Ishikawa (cell line): ENCODE measurements at regions not wholly inside any gene's neighbourhood (a gene's known extent, or its start where the extent isn't known, plus 50 kb on each side); places are given as distances from the start of the nearest gene placed in this dataset.

Experiments
- CEBPB ChIP-seq: IDR thresholded peaks from 2 replicates; pipeline ENCODE4 v1.6.1; 2012
- CREB1 ChIP-seq: IDR thresholded peaks from 2 replicates; pipeline ENCODE4 v1.6.1; 2012; ENCODE audit warnings: low read depth
- EGR1 ChIP-seq: IDR thresholded peaks from 2 replicates; pipeline ENCODE4 v1.6.1; 2012
- EP300 ChIP-seq: IDR thresholded peaks from 2 replicates; pipeline ENCODE4 v1.6.1; 2012; ENCODE audit warnings: borderline replicate concordance
- FOXM1 ChIP-seq: IDR thresholded peaks from 2 replicates; pipeline ENCODE4 v1.6.1; 2012; ENCODE audit warnings: low read depth, borderline replicate concordance
- MAX ChIP-seq: IDR thresholded peaks from 2 replicates; pipeline ENCODE4 v1.6.1; 2012
- NFIC ChIP-seq: IDR thresholded peaks from 2 replicates; pipeline ENCODE4 v1.6.1; 2012
- RAD21 ChIP-seq: IDR thresholded peaks from 2 replicates; pipeline ENCODE4 v1.6.1; 2012; ENCODE audit warnings: low read depth
- REST ChIP-seq: IDR thresholded peaks from 2 replicates; pipeline ENCODE4 v1.6.1; 2012; ENCODE audit warnings: low read depth, mild to moderate bottlenecking
- TAF1 ChIP-seq: IDR thresholded peaks from 2 replicates; pipeline ENCODE4 v1.6.1; 2012; ENCODE audit warnings: low read depth, mild to moderate bottlenecking
- TCF12 ChIP-seq: IDR thresholded peaks from 2 replicates; pipeline ENCODE4 v1.6.1; 2012; ENCODE audit warnings: low read depth
- TEAD4 ChIP-seq: IDR thresholded peaks from 2 replicates; pipeline ENCODE4 v1.6.1; 2012
- USF1 ChIP-seq: IDR thresholded peaks from 2 replicates; pipeline ENCODE4 v1.6.1; 2012
- YY1 ChIP-seq: IDR thresholded peaks from 2 replicates; pipeline ENCODE4 v1.6.1; 2012; ENCODE audit warnings: low read depth
- ZBTB7A ChIP-seq: IDR thresholded peaks from 2 replicates; pipeline ENCODE4 v1.6.1; 2012; ENCODE audit warnings: low read depth

GRCh38 chr6:155883334-155883731, 427.7 kb upstream of the NOX3 start:
- no peak for TF ChIP-seq RAD21

- no peak for TF ChIP-seq USF1
- TF ChIP-seq CEBPB = no peak
Measured at GRCh38 chr6:155882527-155883333, 427.1 kb upstream of the NOX3 start.

GRCh38 chr6:155881826-155882526, 426.3 kb upstream of the NOX3 start:
- no peak for TF ChIP-seq TCF12
- TF ChIP-seq USF1 = no peak
- TF ChIP-seq EP300 = no peak
- TF ChIP-seq NFIC = no peak
- no peak for TF ChIP-seq TAF1
- no peak for TF ChIP-seq EGR1
- no peak for TF ChIP-seq CREB1
- TF ChIP-seq YY1 = no peak
- TF ChIP-seq FOXM1 = no peak
- no peak for TF ChIP-seq RAD21
- no peak for TF ChIP-seq ZBTB7A
- no peak for TF ChIP-seq CEBPB

- TF ChIP-seq USF1 = no peak
- TF ChIP-seq NFIC = no peak
Measured at GRCh38 chr6:155880900-155881299, 425.3 kb upstream of the NOX3 start.

- TF ChIP-seq TAF1 (no peak), CEBPB (no peak), FOXM1 (no peak), EGR1 (no peak), YY1 (no peak), RAD21 (no peak), NFIC (no peak), REST (no peak), MAX (no peak), ZBTB7A (no peak)
Measured at GRCh38 chr6:155872961-155873360, 417.3 kb upstream of the NOX3 start.

GRCh38 chr6:155867682-155868081, 412.0 kb upstream of the NOX3 start:
- TF ChIP-seq TAF1 (no peak), ZBTB7A (no peak), RAD21 (no peak), FOXM1 (no peak)

- TF ChIP-seq TEAD4 = no peak
- TF ChIP-seq TAF1 = no peak
- no peak for TF ChIP-seq NFIC
- TF ChIP-seq FOXM1 = no peak
- TF ChIP-seq TCF12 = no peak
- TF ChIP-seq USF1 = no peak
- no peak for TF ChIP-seq REST
- TF ChIP-seq ZBTB7A = no peak
- TF ChIP-seq EGR1 = no peak
- no peak for TF ChIP-seq CREB1
- TF ChIP-seq EP300 = no peak
- no peak for TF ChIP-seq MAX
- TF ChIP-seq RAD21 = no peak
Measured at GRCh38 chr6:155861821-155862220, 406.2 kb upstream of the NOX3 start.
